MM.1S (cell line): ENCODE measurements at regions not wholly inside any gene's neighbourhood (a gene's known extent, or its start where the extent isn't known, plus 50 kb on each side); places are given as distances from the start of the nearest gene placed in this dataset.

Source experiments
- CTCF ChIP-seq: fragments of 300-600 bp; sonication (generic); IDR thresholded peaks from 2 replicates; pipeline ENCODE4 v1.5.1; 2016; ENCODE audit warnings: antibody characterized with exemption, low read length, mixed read lengths
- EZH2 ChIP-seq: fragments of 300-600 bp; sonication (generic); optimal IDR thresholded peaks from 2 replicates; pipeline ENCODE3; 2017; ENCODE audit warnings: low read depth, mild to moderate bottlenecking, antibody characterized with exemption, low read length, mixed read lengths
- EZH2phosphoT487 ChIP-seq: fragments of 300-600 bp; sonication (generic); IDR thresholded peaks from 2 replicates; pipeline ENCODE4 v1.6.1; 2018; ENCODE audit warnings: antibody characterized with exemption, low read length

- TF ChIP-seq EZH2, result no peak
- TF ChIP-seq CTCF, result no peak
- no peak for TF ChIP-seq EZH2phosphoT487
Observed at GRCh38 chr5:133662578-133662977, 50.2 kb upstream of the FSTL4 start.
